ENCODE measurements at regions not wholly inside any gene's neighbourhood (a gene's known extent, or its start where the extent isn't known, plus 50 kb on each side); places are given as distances from the start of the nearest gene placed in this dataset.

- TF ChIP-seq CTCF (IDR thresholded peaks at IDR 0.05) = no peak
- no peak for TF ChIP-seq POLR2A (IDR thresholded peaks at IDR 0.05)
These were observed 293.5 kb upstream of the FAT1 start for GRCh38 chr4:187017147-187017546.
